KMS-11 (cell line): ENCODE measurements at regions not wholly inside any gene's neighbourhood (a gene's known extent, or its start where the extent isn't known, plus 50 kb on each side); places are given as distances from the start of the nearest gene placed in this dataset.

ENCODE experiments used
- H2AFZ ChIP-seq: fragments of 200-600 bp; sonication (generic); 2 replicates; pipeline ENCODE4 v1.6.1; 2016; ENCODE audit warnings: antibody characterized with exemption, mixed run types, low read depth
- H3K27ac ChIP-seq: fragments of 200-600 bp; sonication (generic); 2 replicates; pipeline ENCODE4 v1.6.1; 2016; ENCODE audit warnings: mild to moderate bottlenecking, mixed run types
- H3K27me3 ChIP-seq: fragments of 200-600 bp; sonication (generic); 2 replicates; pipeline ENCODE4 v1.6.1; 2017; ENCODE audit warnings: mild to moderate bottlenecking, low read depth, mixed run types, moderate library complexity; ENCODE audit not compliant: insufficient read depth
- H3K36me3 ChIP-seq: fragments of 200-600 bp; sonication (generic); 2 replicates; pipeline ENCODE4 v1.6.1; 2017; ENCODE audit warnings: mild to moderate bottlenecking, mixed run types; ENCODE audit not compliant: insufficient read depth
- H3K4me1 ChIP-seq: fragments of 200-600 bp; sonication (generic); 2 replicates; pipeline ENCODE4 v1.6.1; 2016; ENCODE audit warnings: mild to moderate bottlenecking, low read depth, mixed run types; ENCODE audit not compliant: poor library complexity, severe bottlenecking
- H3K4me2 ChIP-seq: fragments of 200-600 bp; sonication (generic); 2 replicates; pipeline ENCODE4 v1.7.0; 2016; ENCODE audit warnings: mild to moderate bottlenecking, mixed run types
- H3K4me3 ChIP-seq: fragments of 200-600 bp; sonication (generic); IDR thresholded peaks from 2 replicates; pipeline ENCODE4 v1.6.1; 2017; ENCODE audit warnings: low read depth, low read length, mixed read lengths; ENCODE audit not compliant: insufficient read depth
- H3K79me2 ChIP-seq: fragments of 200-600 bp; sonication (generic); 2 replicates; pipeline ENCODE4 v1.6.1; 2016; ENCODE audit warnings: low read depth, mixed run types; ENCODE audit not compliant: insufficient read depth
- H3K9ac ChIP-seq: fragments of 200-600 bp; sonication (generic); 2 replicates; pipeline ENCODE4 v1.6.1; 2016; ENCODE audit warnings: mild to moderate bottlenecking, mixed run types
- H4K20me1 ChIP-seq: fragments of 200-600 bp; sonication (generic); 2 replicates; pipeline ENCODE4 v1.6.1; 2016; ENCODE audit warnings: mild to moderate bottlenecking, mixed run types; ENCODE audit not compliant: insufficient read depth
- TF ChIP-seq, protein P1 (sequence below): fragments of 200-600 bp; sonication (generic); conservative IDR thresholded peaks from 2 replicates; pipeline ENCODE4 v1.6.1; 2017; ENCODE audit warnings: low read depth, mild to moderate bottlenecking, antibody characterized with exemption, low read length, moderate library complexity, mixed read lengths

DNA sequence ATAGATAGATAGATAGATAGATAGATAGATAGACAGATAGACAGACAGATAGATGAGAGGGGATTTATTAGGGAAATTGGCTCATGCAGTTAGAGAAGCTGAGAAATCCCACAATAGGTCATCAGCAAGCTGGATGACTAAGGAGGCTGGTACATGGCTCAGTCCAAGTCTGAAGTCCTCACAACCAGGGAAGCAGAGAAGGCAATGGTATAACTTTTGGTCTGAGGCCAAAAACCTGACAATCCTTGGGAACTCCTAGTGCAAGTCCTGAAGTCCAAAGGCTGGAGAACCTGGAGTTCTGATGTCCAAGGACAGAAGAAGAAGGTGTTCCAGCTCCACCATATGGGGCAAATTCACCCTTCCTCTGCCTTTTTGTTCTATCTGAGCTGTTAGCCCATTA, 517.6 kb upstream of the ATP2B1 start:
- Histone ChIP-seq H3K4me2 (no peak overlapping the region), H3K27ac (no peak overlapping the region), H4K20me1 (no peaks in the 10 kb centered on the region), H2AFZ (no peak overlapping the region), H3K4me1 (no peaks in the 10 kb centered on the region), H3K79me2 (no peaks in the 10 kb centered on the region), H3K9ac (no peak overlapping the region), H3K4me3 (no peak overlapping the region), H3K36me3 (no peaks in the 10 kb centered on the region), H3K27me3 (no peaks in the 10 kb centered on the region)
- TF ChIP-seq, protein P1, sequence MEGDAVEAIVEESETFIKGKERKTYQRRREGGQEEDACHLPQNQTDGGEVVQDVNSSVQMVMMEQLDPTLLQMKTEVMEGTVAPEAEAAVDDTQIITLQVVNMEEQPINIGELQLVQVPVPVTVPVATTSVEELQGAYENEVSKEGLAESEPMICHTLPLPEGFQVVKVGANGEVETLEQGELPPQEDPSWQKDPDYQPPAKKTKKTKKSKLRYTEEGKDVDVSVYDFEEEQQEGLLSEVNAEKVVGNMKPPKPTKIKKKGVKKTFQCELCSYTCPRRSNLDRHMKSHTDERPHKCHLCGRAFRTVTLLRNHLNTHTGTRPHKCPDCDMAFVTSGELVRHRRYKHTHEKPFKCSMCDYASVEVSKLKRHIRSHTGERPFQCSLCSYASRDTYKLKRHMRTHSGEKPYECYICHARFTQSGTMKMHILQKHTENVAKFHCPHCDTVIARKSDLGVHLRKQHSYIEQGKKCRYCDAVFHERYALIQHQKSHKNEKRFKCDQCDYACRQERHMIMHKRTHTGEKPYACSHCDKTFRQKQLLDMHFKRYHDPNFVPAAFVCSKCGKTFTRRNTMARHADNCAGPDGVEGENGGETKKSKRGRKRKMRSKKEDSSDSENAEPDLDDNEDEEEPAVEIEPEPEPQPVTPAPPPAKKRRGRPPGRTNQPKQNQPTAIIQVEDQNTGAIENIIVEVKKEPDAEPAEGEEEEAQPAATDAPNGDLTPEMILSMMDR = no peak

DNA sequence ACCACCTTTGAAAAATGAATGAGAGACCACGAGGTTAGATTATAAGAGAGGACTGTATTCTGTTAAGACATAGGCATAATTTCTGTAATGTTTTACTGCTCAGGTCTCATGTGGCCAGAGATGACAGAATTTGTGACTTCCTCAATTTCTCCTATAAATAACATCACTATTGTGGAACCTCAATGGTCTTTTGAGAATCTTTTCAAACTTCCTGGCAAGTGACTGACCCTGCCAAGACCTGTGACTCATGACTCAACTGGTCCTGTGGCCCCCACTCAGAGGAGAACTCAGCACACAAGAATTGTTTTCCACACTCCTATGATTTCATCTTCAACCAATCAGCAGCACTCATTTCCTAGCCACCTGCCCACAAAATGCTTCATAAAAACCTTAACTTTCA, 508.2 kb upstream of the ATP2B1 start:
- H3K4me3 ChIP-seq = no peak overlapping the region
- H3K27me3 ChIP-seq = no peaks in the 10 kb centered on the region
- no peak overlapping the region for H3K4me2 ChIP-seq
- no peak overlapping the region for H2AFZ ChIP-seq
- H3K9ac ChIP-seq = no peak overlapping the region
- H3K4me1 ChIP-seq = no peaks in the 10 kb centered on the region
- H3K27ac ChIP-seq = no peak overlapping the region
- H3K36me3 ChIP-seq = no peaks in the 10 kb centered on the region
- TF ChIP-seq, protein P1 = no peak
- H4K20me1 ChIP-seq = no peaks in the 10 kb centered on the region
- no peaks in the 10 kb centered on the region for H3K79me2 ChIP-seq

DNA sequence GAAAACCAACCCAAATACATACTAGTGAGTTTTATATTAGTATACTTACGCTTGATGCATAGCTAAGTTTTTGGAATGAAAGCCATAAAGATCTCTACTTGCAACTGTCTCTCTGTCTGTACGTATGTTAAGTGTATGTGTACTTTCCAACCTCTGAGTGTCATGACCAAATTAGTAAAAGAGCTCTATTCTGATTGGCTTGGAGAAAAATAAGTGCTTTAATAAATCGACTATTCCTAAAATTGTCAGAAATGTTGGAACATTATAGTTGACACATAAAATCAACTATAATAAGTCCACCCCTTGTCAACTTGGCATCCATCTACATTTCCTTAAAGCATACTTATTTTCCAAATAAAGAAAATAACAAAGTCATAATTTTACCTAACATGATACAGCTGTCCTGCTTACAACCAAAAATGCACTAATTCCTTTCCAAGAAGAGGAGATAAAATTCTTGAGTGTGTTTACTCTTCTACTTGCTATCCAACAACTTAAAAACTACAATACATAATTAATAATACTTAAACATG, 507.4 kb upstream of the ATP2B1 start:
- TF ChIP-seq, protein P1 = no peak
- no peak overlapping the region for H2AFZ ChIP-seq
- H3K9ac ChIP-seq = no peak overlapping the region
- no peaks in the 10 kb centered on the region for H4K20me1 ChIP-seq
- H3K4me3 ChIP-seq = no peak overlapping the region
- no peaks in the 10 kb centered on the region for H3K36me3 ChIP-seq
- H3K27ac ChIP-seq = no peak overlapping the region
- H3K4me1 ChIP-seq = no peaks in the 10 kb centered on the region
- no peak overlapping the region for H3K4me2 ChIP-seq
- H3K27me3 ChIP-seq = no peaks in the 10 kb centered on the region
- no peaks in the 10 kb centered on the region for H3K79me2 ChIP-seq

DNA sequence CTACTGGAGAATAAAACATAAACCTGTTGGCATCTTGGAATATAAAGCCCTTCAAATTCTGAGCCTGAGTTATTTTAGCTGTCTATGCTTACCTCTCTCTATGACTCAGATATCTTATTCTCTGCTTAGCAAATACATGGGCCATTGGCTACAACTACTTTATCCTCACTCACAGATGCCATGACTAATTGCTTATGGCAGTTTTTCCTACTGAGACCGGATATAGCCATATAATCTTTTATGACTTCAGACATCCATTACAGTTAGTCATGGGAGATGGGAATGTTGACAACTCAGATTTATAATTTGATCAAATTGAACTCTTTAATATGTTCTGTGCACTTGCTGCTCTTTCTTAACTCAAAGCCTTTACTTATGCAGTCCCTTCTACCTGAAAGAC, 502.4 kb upstream of the ATP2B1 start:
- H2AFZ ChIP-seq = no peak overlapping the region
- no peak overlapping the region for H3K27ac ChIP-seq
- TF ChIP-seq, protein P1 = no peak
- no peaks in the 10 kb centered on the region for H3K36me3 ChIP-seq
- H3K27me3 ChIP-seq = no peaks in the 10 kb centered on the region
- H3K79me2 ChIP-seq = no peaks in the 10 kb centered on the region
- H3K4me2 ChIP-seq = no peak overlapping the region
- H3K4me3 ChIP-seq = no peak overlapping the region
- H3K4me1 ChIP-seq = no peaks in the 10 kb centered on the region
- no peak overlapping the region for H3K9ac ChIP-seq
- no peaks in the 10 kb centered on the region for H4K20me1 ChIP-seq
